HEK293 (cell line): ENCODE measurements at regions not wholly inside any gene's neighbourhood (a gene's known extent, or its start where the extent isn't known, plus 50 kb on each side); places are given as distances from the start of the nearest gene placed in this dataset.

Source experiments
- GLIS2 ChIP-seq: fragments of 450-650 bp; formaldehyde crosslinking; IDR thresholded peaks from 2 replicates; pipeline ENCODE4 v1.5.1; 2016; ENCODE audit warnings: missing biosample characterization, missing genetic modification characterization
- ZFP3 ChIP-seq: fragments of 450-650 bp; formaldehyde crosslinking; IDR thresholded peaks from 2 replicates; pipeline ENCODE4 v1.5.1; 2016; ENCODE audit warnings: low read depth, missing biosample characterization, missing genetic modification characterization
- ZNF221 ChIP-seq: fragments of 450-650 bp; formaldehyde crosslinking; IDR thresholded peaks from 2 replicates; pipeline ENCODE4 v1.5.1; 2017; ENCODE audit warnings: missing biosample characterization, missing genetic modification characterization, borderline replicate concordance
- TF ChIP-seq, protein P1 (sequence below): fragments of 450-650 bp; formaldehyde crosslinking; IDR thresholded peaks from 2 replicates; pipeline ENCODE4 v1.5.1; 2016; ENCODE audit warnings: missing biosample characterization, missing genetic modification characterization

DNA sequence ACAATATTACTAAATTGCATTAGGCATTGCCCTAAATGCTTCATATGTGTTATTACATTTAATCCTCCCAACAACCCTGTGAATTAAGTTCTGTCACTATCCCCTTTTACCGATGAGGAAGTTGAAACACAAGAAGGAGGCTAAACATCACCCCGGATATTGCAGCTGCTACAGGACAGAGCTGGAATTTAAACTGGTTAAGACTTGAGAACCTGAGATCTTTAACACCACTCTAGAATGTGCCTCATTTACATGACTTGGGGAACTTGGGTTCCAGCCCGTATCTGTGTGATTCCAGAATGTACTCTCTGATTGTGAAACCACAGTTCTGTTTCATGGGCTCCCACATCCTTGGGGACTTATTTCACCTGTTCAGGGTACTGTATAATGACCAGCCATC lies 165.1 kb upstream of the PPARGC1A start:
- TF ChIP-seq GLIS2 (tag by site-specific recombination) = no peak
- TF ChIP-seq ZFP3 (tag by site-specific recombination) = no peak
- TF ChIP-seq, protein P1, sequence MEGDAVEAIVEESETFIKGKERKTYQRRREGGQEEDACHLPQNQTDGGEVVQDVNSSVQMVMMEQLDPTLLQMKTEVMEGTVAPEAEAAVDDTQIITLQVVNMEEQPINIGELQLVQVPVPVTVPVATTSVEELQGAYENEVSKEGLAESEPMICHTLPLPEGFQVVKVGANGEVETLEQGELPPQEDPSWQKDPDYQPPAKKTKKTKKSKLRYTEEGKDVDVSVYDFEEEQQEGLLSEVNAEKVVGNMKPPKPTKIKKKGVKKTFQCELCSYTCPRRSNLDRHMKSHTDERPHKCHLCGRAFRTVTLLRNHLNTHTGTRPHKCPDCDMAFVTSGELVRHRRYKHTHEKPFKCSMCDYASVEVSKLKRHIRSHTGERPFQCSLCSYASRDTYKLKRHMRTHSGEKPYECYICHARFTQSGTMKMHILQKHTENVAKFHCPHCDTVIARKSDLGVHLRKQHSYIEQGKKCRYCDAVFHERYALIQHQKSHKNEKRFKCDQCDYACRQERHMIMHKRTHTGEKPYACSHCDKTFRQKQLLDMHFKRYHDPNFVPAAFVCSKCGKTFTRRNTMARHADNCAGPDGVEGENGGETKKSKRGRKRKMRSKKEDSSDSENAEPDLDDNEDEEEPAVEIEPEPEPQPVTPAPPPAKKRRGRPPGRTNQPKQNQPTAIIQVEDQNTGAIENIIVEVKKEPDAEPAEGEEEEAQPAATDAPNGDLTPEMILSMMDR (tag by site-specific recombination) = no peak
- TF ChIP-seq ZNF221 = no peak
